ENCODE measurements at regions not wholly inside any gene's neighbourhood (a gene's known extent, or its start where the extent isn't known, plus 50 kb on each side); places are given as distances from the start of the nearest gene placed in this dataset.

DNA sequence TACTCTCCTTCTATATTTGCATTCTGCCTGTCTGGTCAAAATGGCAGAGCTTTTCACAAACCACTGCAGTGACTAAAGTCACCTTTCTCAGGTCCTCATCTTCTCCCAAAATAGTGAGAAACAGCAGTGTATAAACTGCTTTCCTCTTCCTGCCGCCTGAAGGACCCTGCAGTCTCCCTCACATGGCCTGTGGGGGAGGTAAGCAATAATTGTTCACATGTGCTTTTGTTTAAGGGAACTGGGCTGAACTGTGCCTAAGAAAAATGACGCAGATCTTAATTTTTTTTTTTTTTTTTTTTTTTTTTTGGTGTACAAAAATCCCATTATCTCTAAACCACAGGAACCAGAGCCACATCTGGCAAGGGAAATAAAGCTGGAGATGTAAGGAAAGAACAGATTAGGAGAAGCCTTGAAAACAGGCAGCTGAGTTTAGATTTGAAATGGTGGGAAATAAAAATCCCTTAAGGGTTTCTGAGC, 131.7 kb upstream of the VLDLR start:
- no peak for ATAC-seq
- Histone ChIP-seq H3K27me3 (no peaks in the 10 kb centered on the region), H3K4me1 (peaks cover 12 to 19% of the 10 kb centered on the region in 2 donors), H3K27ac (no peak overlapping the region), H3K4me3 (no peak overlapping the region), H3K9me3 (no peaks in the 10 kb centered on the region), H3K36me3 (no peaks in the 10 kb centered on the region)
- no peak for DNase-seq
- in situ Hi-C loops (cut with MboI; ENCODE audit: low sequenced_read_pairs in 4 of 4), result no loop called here
- TF ChIP-seq POLR2A (IDR thresholded peaks at IDR 0.05), result no peak
- TF ChIP-seq, protein P1, sequence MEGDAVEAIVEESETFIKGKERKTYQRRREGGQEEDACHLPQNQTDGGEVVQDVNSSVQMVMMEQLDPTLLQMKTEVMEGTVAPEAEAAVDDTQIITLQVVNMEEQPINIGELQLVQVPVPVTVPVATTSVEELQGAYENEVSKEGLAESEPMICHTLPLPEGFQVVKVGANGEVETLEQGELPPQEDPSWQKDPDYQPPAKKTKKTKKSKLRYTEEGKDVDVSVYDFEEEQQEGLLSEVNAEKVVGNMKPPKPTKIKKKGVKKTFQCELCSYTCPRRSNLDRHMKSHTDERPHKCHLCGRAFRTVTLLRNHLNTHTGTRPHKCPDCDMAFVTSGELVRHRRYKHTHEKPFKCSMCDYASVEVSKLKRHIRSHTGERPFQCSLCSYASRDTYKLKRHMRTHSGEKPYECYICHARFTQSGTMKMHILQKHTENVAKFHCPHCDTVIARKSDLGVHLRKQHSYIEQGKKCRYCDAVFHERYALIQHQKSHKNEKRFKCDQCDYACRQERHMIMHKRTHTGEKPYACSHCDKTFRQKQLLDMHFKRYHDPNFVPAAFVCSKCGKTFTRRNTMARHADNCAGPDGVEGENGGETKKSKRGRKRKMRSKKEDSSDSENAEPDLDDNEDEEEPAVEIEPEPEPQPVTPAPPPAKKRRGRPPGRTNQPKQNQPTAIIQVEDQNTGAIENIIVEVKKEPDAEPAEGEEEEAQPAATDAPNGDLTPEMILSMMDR (IDR thresholded peaks at IDR 0.05 in 4 of 5, conservative IDR thresholded peaks at IDR 0.05 in 1 of 5), result no peak
- intact Hi-C loops (cut with DNase I; ENCODE audit: low total_unique reads), result loop anchor here (10.0 kb wide), 2 partner anchors 235 to 365 kb away; no protein-coding TSS in a partner anchor

DNA sequence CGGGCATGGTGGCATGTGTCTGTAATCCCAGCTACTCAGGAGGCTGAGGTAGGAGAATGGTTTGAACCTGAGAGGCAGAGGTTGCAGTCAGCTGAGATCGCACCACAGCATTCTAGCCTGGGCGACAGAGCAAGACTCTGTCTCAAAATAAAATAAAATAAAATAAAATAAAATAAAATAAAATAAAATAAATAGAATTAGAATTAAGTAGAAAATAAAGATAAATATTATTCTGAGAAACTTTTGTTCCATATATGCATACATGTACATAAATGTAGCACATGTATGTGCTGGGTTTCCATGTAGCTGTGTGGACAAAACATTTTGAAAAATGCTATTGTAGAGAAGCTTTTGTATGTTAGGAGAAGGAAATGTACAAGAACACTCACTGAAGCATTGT, 129.4 kb upstream of the VLDLR start:
- in situ Hi-C loops (cut with MboI; ENCODE audit: low sequenced_read_pairs in 4 of 4) (no loop called here), intact Hi-C loops (cut with DNase I; ENCODE audit: low total_unique reads) (loop anchor here (10.0 kb wide), 2 partner anchors 233 to 367 kb away; no protein-coding TSS in a partner anchor)
- peaks cover 17 to 32% of the 10 kb centered on the region in 2 donors for H3K4me1 ChIP-seq
- H3K9me3 ChIP-seq, result no peaks in the 10 kb centered on the region
- H3K27me3 ChIP-seq, result no peaks in the 10 kb centered on the region
- ATAC-seq, result no peak
- no peak for DNase-seq
- no peak for TF ChIP-seq POLR2A (IDR thresholded peaks at IDR 0.05)
- TF ChIP-seq, protein P1 (IDR thresholded peaks at IDR 0.05 in 4 of 5, conservative IDR thresholded peaks at IDR 0.05 in 1 of 5), result no peak
- no peaks in the 10 kb centered on the region for H3K36me3 ChIP-seq
- H3K4me3 ChIP-seq, result no peak overlapping the region
- no peak overlapping the region for H3K27ac ChIP-seq

DNA sequence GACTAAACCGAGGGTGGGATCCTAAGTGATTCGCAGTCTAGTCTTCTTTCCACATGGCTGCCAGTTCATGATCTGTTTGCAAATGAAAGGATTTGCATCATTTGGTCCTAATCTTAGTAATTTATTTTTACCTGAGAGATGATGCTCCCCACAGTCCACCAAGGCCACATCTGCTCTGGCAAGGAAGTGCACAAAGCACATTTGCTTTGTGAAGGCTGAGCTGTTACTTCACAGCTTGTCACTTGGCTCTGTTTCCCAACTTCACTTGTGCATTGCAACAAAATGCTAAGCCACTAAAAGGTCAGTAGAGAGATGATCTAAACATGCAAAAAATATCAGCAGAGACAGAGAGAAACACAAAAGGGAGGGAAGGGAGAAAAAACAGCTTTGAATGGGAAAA, 128.5 kb upstream of the VLDLR start:
- no peaks in the 10 kb centered on the region for H3K36me3 ChIP-seq
- intact Hi-C loops (cut with DNase I; ENCODE audit: low total_unique reads), result loop anchor here (10.0 kb wide), 2 partner anchors 232 to 368 kb away; no protein-coding TSS in a partner anchor
- no peaks in the 10 kb centered on the region for H3K9me3 ChIP-seq
- peak; percentile 12 to 28 for DNase-seq
- no peak overlapping the region for H3K4me3 ChIP-seq
- TF ChIP-seq, protein P1 (IDR thresholded peaks at IDR 0.05 in 4 of 5, conservative IDR thresholded peaks at IDR 0.05 in 1 of 5), result no peak
- no peak for TF ChIP-seq POLR2A (IDR thresholded peaks at IDR 0.05)
- H3K27me3 ChIP-seq, result no peaks in the 10 kb centered on the region
- peaks cover 17 to 29% of the 10 kb centered on the region in 2 donors for H3K4me1 ChIP-seq
- ATAC-seq, result peak; percentile 37 to 65
- no peak overlapping the region for H3K27ac ChIP-seq
- in situ Hi-C loops (cut with MboI; ENCODE audit: low sequenced_read_pairs in 4 of 4), result no loop called here

DNA sequence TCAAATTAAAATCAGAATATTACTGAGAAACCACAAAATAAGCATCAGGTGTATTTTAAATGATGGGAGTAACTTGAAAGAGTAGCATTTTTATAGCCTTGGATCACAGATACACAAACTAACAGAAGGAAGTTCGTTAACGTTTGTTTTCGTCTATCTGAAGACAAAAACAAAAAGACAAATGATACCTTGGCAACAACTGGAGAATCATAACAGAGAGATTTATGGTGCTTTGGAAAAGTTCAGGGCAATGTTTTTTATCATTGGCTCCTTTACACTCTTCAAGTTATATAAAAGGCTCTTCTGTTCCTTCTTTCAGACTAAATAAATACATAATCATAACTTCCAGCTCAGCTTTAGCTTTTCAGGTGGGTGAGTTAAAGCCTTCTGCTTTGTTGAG, 128.1 kb upstream of the VLDLR start:
- H3K27me3 ChIP-seq, result no peaks in the 10 kb centered on the region
- H3K4me3 ChIP-seq, result no peak overlapping the region
- peak overlapping the region in 1 of 4 donors; percentile 13 for H3K27ac ChIP-seq
- ATAC-seq (no peak), DNase-seq (no peak)
- intact Hi-C loops (cut with DNase I; ENCODE audit: low total_unique reads), result loop anchor here (10.0 kb wide), 2 partner anchors 231 to 369 kb away; no protein-coding TSS in a partner anchor
- H3K4me1 ChIP-seq, result peaks cover 17 to 29% of the 10 kb centered on the region in 2 donors
- no peaks in the 10 kb centered on the region for H3K36me3 ChIP-seq
- in situ Hi-C loops (cut with MboI; ENCODE audit: low sequenced_read_pairs in 4 of 4), result no loop called here
- TF ChIP-seq POLR2A (IDR thresholded peaks at IDR 0.05), result no peak
- TF ChIP-seq, protein P1 (IDR thresholded peaks at IDR 0.05 in 4 of 5, conservative IDR thresholded peaks at IDR 0.05 in 1 of 5), result no peak
- no peaks in the 10 kb centered on the region for H3K9me3 ChIP-seq

DNA sequence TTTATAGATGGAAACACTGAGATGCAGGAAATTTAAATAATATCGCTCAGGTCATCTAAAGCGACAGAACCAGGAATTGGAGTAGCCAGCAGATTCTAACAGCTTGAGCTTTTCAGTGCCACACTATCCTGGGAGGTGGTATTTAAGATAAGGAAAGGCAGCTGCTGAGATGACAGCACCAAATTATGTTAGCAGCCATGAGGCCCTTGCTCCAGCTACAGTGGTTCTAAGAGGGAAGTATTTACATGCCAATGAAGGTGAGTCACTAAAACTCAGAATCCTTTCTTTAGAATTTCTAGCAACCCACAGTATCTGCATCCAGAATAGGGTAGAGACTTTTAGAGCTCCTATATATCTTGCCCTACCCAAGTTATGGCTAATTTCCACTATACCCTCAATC, 127.0 kb upstream of the VLDLR start:
- Histone ChIP-seq H3K4me3 (no peak overlapping the region), H3K27me3 (no peaks in the 10 kb centered on the region), H3K4me1 (peaks cover 16 to 29% of the 10 kb centered on the region in 2 donors), H3K27ac (peak overlapping the region in 1 of 4 donors; percentile 10), H3K9me3 (no peaks in the 10 kb centered on the region), H3K36me3 (no peaks in the 10 kb centered on the region)
- intact Hi-C loops (cut with DNase I; ENCODE audit: low total_unique reads), result loop anchor here (10.0 kb wide), 2 partner anchors 230 to 370 kb away; no protein-coding TSS in a partner anchor
- in situ Hi-C loops (cut with MboI; ENCODE audit: low sequenced_read_pairs in 4 of 4), result no loop called here
- no peak for TF ChIP-seq POLR2A (IDR thresholded peaks at IDR 0.05)
- TF ChIP-seq, protein P1 (IDR thresholded peaks at IDR 0.05 in 4 of 5, conservative IDR thresholded peaks at IDR 0.05 in 1 of 5), result no peak
- DNase-seq (no peak), ATAC-seq (no peak)

Measured in gastrocnemius medialis (tissue), 4 donors.